Suprapubic skin (tissue), 4 donors: ENCODE measurements at regions not wholly inside any gene's neighbourhood (a gene's known extent, or its start where the extent isn't known, plus 50 kb on each side); places are given as distances from the start of the nearest gene placed in this dataset.

Experiments
- DNase-seq, 2 donors: peaks; one replicate each; pipeline ENCODE4 v3.0.0-alpha.2; 2019; ENCODE audit warnings: low spot score in 2 of 2
- H3K27ac ChIP-seq: fragments of 200-600 bp; sonication (generic); one replicate; pipeline ENCODE4 v1.5.1; 2019
- H3K27me3 ChIP-seq: fragments of 200-600 bp; sonication (generic); one replicate; pipeline ENCODE4 v1.5.1; 2019
- H3K36me3 ChIP-seq: fragments of 200-600 bp; sonication (generic); one replicate; pipeline ENCODE4 v1.5.1; 2019
- H3K4me1 ChIP-seq: fragments of 200-600 bp; sonication (generic); one replicate; pipeline ENCODE4 v1.5.1; 2019
- H3K4me3 ChIP-seq: fragments of 200-600 bp; sonication (generic); one replicate; pipeline ENCODE4 v1.5.1; 2019; ENCODE audit warnings: mild to moderate bottlenecking
- H3K9me3 ChIP-seq: fragments of 200-600 bp; sonication (generic); one replicate; pipeline ENCODE4 v1.5.1; 2019
- EP300 ChIP-seq: sonication (generic); formaldehyde crosslinking; IDR thresholded peaks from one replicate; pipeline ENCODE4 v1.6.1; 2017; ENCODE audit warnings: antibody characterized with exemption
- POLR2A ChIP-seq, 2 donors: fragments of 450-650 bp; IDR thresholded peaks; one replicate each; pipeline ENCODE4 v1.6.1; 2017; ENCODE audit warnings: antibody characterized with exemption in 2 of 2, mild to moderate bottlenecking in 2 of 2, moderate library complexity in 2 of 2
- POLR2AphosphoS5 ChIP-seq, 3 donors: sonication (generic); formaldehyde crosslinking; IDR thresholded peaks; one replicate each; pipeline ENCODE4 v1.6.1; 2017; ENCODE audit warnings: antibody characterized with exemption in 3 of 3
- WGBS: methylation state at CpG from one replicate; pipeline ENCODE4 v1.1.5; 2018; 5-methylcytosine and 5-hydroxymethylcytosine counted together
- TF ChIP-seq, protein P1 (sequence below), 2 donors: fragments of 200-600 bp in 1 of 2; fragments of 450-650 bp in 1 of 2; sonication (generic) in 1 of 2; IDR thresholded peaks; one replicate each; pipeline ENCODE4 v1.5.1; 2016 to 2019; ENCODE audit warnings: antibody characterized with exemption in 2 of 2, mild to moderate bottlenecking in 1 of 2, moderate library complexity in 1 of 2

- H3K27me3 ChIP-seq: no peaks in the 10 kb centered on the region
- no peaks in the 10 kb centered on the region for H3K4me1 ChIP-seq
- no peak overlapping the region for H3K27ac ChIP-seq
- TF ChIP-seq, protein P1, sequence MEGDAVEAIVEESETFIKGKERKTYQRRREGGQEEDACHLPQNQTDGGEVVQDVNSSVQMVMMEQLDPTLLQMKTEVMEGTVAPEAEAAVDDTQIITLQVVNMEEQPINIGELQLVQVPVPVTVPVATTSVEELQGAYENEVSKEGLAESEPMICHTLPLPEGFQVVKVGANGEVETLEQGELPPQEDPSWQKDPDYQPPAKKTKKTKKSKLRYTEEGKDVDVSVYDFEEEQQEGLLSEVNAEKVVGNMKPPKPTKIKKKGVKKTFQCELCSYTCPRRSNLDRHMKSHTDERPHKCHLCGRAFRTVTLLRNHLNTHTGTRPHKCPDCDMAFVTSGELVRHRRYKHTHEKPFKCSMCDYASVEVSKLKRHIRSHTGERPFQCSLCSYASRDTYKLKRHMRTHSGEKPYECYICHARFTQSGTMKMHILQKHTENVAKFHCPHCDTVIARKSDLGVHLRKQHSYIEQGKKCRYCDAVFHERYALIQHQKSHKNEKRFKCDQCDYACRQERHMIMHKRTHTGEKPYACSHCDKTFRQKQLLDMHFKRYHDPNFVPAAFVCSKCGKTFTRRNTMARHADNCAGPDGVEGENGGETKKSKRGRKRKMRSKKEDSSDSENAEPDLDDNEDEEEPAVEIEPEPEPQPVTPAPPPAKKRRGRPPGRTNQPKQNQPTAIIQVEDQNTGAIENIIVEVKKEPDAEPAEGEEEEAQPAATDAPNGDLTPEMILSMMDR (IDR thresholded peaks at IDR 0.05): no peak
- TF ChIP-seq EP300 (no peak), POLR2AphosphoS5 (IDR thresholded peaks at IDR 0.05) (no peak), POLR2A (IDR thresholded peaks at IDR 0.05) (no peak)
- H3K4me3 ChIP-seq: no peak overlapping the region
- DNase-seq: no peak
- H3K36me3 ChIP-seq: no peaks in the 10 kb centered on the region
- WGBS: 91% methylated on average over 16 of the region's 16 CpGs
- no peaks in the 10 kb centered on the region for H3K9me3 ChIP-seq
These were observed 262.4 kb upstream of the PROK2 start for GRCh38 chr3:72047221-72047871.

GRCh38 chr3:72044231-72044855 lies 259.4 kb upstream of the PROK2 start:
- Histone ChIP-seq H3K27ac (no peak overlapping the region), H3K9me3 (no peaks in the 10 kb centered on the region), H3K4me1 (peaks cover 3% of the 10 kb centered on the region), H3K36me3 (no peaks in the 10 kb centered on the region), H3K27me3 (peaks cover 11% of the 10 kb centered on the region), H3K4me3 (no peak overlapping the region)
- 53% methylated on average over 7 of the region's 7 CpGs for WGBS
- no peak for DNase-seq
- TF ChIP-seq POLR2AphosphoS5 (IDR thresholded peaks at IDR 0.05) (no peak), EP300 (no peak), POLR2A (IDR thresholded peaks at IDR 0.05) (no peak)
- TF ChIP-seq, protein P1 (IDR thresholded peaks at IDR 0.05): no peak

GRCh38 chr3:72043204-72044133 lies 258.5 kb upstream of the PROK2 start:
- 92% methylated on average over 3 of the region's 3 CpGs for WGBS
- TF ChIP-seq POLR2A (IDR thresholded peaks at IDR 0.05): no peak
- TF ChIP-seq POLR2AphosphoS5 (IDR thresholded peaks at IDR 0.05): no peak
- TF ChIP-seq, protein P1 (IDR thresholded peaks at IDR 0.05): no peak
- TF ChIP-seq EP300: no peak
- DNase-seq: no peak
- H3K27ac ChIP-seq: no peak overlapping the region
- H3K4me1 ChIP-seq: peaks cover 3% of the 10 kb centered on the region
- peaks cover 11% of the 10 kb centered on the region for H3K27me3 ChIP-seq
- H3K4me3 ChIP-seq: no peak overlapping the region
- H3K9me3 ChIP-seq: no peaks in the 10 kb centered on the region
- no peaks in the 10 kb centered on the region for H3K36me3 ChIP-seq

GRCh38 chr3:72042397-72043203 lies 257.7 kb upstream of the PROK2 start:
- Histone ChIP-seq H3K36me3 (no peaks in the 10 kb centered on the region), H3K27ac (no peak overlapping the region), H3K4me3 (no peak overlapping the region), H3K9me3 (no peaks in the 10 kb centered on the region), H3K27me3 (peaks cover 11% of the 10 kb centered on the region), H3K4me1 (peaks cover 3% of the 10 kb centered on the region)
- DNase-seq: no peak
- 82% methylated on average over 7 of the region's 7 CpGs for WGBS
- TF ChIP-seq EP300 (no peak), POLR2AphosphoS5 (IDR thresholded peaks at IDR 0.05) (no peak), POLR2A (IDR thresholded peaks at IDR 0.05) (no peak)
- TF ChIP-seq, protein P1 (IDR thresholded peaks at IDR 0.05): no peak
